Effector CD4-positive, alpha-beta T cell (primary cell): ENCODE measurements at regions not wholly inside any gene's neighbourhood (a gene's known extent, or its start where the extent isn't known, plus 50 kb on each side); places are given as distances from the start of the nearest gene placed in this dataset.

Experiments
- DNase-seq: peaks from one replicate; pipeline ENCODE4 v3.0.0-alpha.2; 2020

- no peak for DNase-seq
Measured at GRCh38 chr18:37805773-37806404, 240.3 kb upstream of the CELF4 start.

- DNase-seq = no peak
Measured at GRCh38 chr18:37796823-37797349, 231.3 kb upstream of the CELF4 start.

- no peak for DNase-seq
Measured at GRCh38 chr18:37787452-37787851, 221.9 kb upstream of the CELF4 start.

GRCh38 chr18:37783771-37784170 is 218.2 kb upstream of the CELF4 start:
- DNase-seq = no peak

- no peak for DNase-seq
Measured at GRCh38 chr18:37779220-37779619, 213.6 kb upstream of the CELF4 start.

GRCh38 chr18:37778417-37779165 is 213.0 kb upstream of the CELF4 start:
- DNase-seq = no peak

GRCh38 chr18:37769826-37770225 is 204.2 kb upstream of the CELF4 start:
- no peak for DNase-seq

GRCh38 chr18:37764541-37765288 is 199.1 kb upstream of the CELF4 start:
- DNase-seq = no peak

GRCh38 chr18:37762076-37762621 is 196.6 kb upstream of the CELF4 start:
- no peak for DNase-seq

GRCh38 chr18:37754141-37754540 is 188.5 kb upstream of the CELF4 start:
- DNase-seq = no peak

GRCh38 chr18:37742436-37742835 is 176.8 kb upstream of the CELF4 start:
- DNase-seq = no peak

- DNase-seq = no peak
Measured at GRCh38 chr18:37741032-37741623, 175.5 kb upstream of the CELF4 start.

- DNase-seq = no peak
Measured at GRCh38 chr18:37734406-37734805, 168.8 kb upstream of the CELF4 start.

- DNase-seq = no peak
Measured at GRCh38 chr18:37729716-37730115, 164.1 kb upstream of the CELF4 start.

- DNase-seq = no peak
Measured at GRCh38 chr18:37724206-37724605, 158.6 kb upstream of the CELF4 start.

GRCh38 chr18:37721544-37722522 is 156.2 kb upstream of the CELF4 start:
- no peak for DNase-seq

GRCh38 chr18:37720663-37721062 is 155.1 kb upstream of the CELF4 start:
- DNase-seq = no peak

GRCh38 chr18:37717656-37718055 is 152.1 kb upstream of the CELF4 start:
- no peak for DNase-seq

GRCh38 chr18:37717098-37717497 is 151.5 kb upstream of the CELF4 start:
- no peak for DNase-seq

- no peak for DNase-seq
Measured at GRCh38 chr18:37716106-37716735, 150.6 kb upstream of the CELF4 start.

GRCh38 chr18:37714691-37715090 is 149.1 kb upstream of the CELF4 start:
- DNase-seq = no peak
